Natural killer cell treated with Interleukin-12 subunit alpha and Interleukin-12 subunit beta and Interleukin-15 and Interleukin-18, amount 100 ng/mL, for 72 hours (primary cell): ENCODE measurements at regions not wholly inside any gene's neighbourhood (a gene's known extent, or its start where the extent isn't known, plus 50 kb on each side); places are given as distances from the start of the nearest gene placed in this dataset.
"Not testable (repeated sequence)": the region's sequence is repeated elsewhere in the genome, so short reads cannot be mapped to it uniquely, and the experiment has no call there.

Experiments used
- ATAC-seq, 2 donors: fragments of 150-1000 bp; cut with Tn5 transposase in 1 of 2; sonication (Bioruptor Pico), chemical (Tn5 transposase) in 1 of 2; 2 replicates each; pipeline ENCODE4 v1.10.0; 2021
- DNase-seq: peaks from one replicate; pipeline ENCODE4 v3.0.0; 2022; ENCODE audit warnings: low spot score
- H3K27ac Mint-ChIP-seq, 2 donors: 1 replicate in 1 of 2; 2 replicates in 1 of 2; pipeline ENCODE4 v1.8.0; 2022; ENCODE audit warnings: mixed read lengths in 2 of 2, mild to moderate bottlenecking in 1 of 2, moderate library complexity in 1 of 2
- H3K27me3 Mint-ChIP-seq, 2 donors: 1 replicate in 1 of 2; 2 replicates in 1 of 2; pipeline ENCODE4 v1.8.0; 2022; ENCODE audit warnings: mixed read lengths in 2 of 2
- H3K36me3 Mint-ChIP-seq: one replicate; pipeline ENCODE4 v1.8.0; 2022; ENCODE audit warnings: mixed read lengths
- H3K4me1 Mint-ChIP-seq, 2 donors: 1 replicate in 1 of 2; 2 replicates in 1 of 2; pipeline ENCODE4 v1.8.0; 2022; ENCODE audit warnings: low read depth in 2 of 2, mixed read lengths in 2 of 2, mild to moderate bottlenecking in 1 of 2
- H3K4me3 Mint-ChIP-seq: one replicate; pipeline ENCODE4 v1.8.0; 2022; ENCODE audit warnings: mixed read lengths
- H3K9me3 Mint-ChIP-seq: 2 replicates; pipeline ENCODE4 v1.8.0; 2022; ENCODE audit warnings: mixed read lengths

DNA sequence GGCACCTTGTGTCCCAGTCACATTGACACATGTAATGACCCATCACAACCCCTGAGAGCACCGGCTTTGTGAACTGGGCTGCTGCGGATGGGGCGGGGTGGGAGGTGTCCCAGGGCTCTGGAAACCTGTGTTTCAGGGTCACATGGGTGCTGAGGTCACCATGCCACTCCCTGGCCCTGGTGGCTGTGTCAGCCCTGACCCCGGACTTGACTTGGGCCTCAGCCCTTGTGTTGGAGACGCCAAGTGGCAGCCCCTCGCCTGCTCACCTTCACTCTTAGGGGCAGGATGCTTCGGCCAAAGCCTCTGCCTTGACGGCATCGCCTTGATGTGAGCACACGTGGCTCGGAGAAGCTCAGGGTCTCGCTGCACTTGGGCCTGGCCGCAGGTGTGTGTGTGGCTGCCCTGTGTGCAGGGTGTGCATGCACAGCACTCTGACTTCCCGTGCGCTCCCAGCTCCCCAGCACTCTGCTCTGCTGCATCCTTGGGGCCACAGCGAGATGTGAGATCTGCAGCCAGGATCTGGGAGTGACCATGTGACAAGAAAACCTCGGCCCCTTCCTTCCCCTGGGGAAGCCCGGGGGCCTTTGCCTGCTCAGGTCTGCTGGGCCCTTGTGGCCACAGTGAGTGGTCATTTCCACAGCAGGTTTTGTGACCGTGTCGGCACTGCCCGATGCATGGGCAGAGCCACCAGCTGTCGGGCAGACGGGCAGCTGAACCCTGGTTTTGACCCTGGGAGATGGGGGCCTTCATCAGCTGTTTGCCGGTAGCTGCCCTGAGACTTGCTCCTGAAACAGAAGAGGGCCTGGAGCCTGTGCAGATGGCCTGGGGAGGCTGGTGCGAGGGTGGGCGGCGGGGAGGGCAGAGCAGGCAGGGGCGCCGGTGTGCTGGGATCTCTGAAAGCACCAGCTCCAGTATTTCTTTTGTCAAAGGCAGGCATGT, 167.4 kb downstream of the KIF26A start:
- DNase-seq = no peak
- ATAC-seq = no peak
- Mint-ChIP-seq H3K9me3 (no peaks in the 10 kb centered on the region), H3K4me3 (no peak overlapping the region), H3K4me1 (no peaks in the 10 kb centered on the region), H3K27me3 (peaks cover 0 to 2% of the 10 kb centered on the region in 2 donors), H3K36me3 (peaks cover 6% of the 10 kb centered on the region), H3K27ac (no peak overlapping the region)

DNA sequence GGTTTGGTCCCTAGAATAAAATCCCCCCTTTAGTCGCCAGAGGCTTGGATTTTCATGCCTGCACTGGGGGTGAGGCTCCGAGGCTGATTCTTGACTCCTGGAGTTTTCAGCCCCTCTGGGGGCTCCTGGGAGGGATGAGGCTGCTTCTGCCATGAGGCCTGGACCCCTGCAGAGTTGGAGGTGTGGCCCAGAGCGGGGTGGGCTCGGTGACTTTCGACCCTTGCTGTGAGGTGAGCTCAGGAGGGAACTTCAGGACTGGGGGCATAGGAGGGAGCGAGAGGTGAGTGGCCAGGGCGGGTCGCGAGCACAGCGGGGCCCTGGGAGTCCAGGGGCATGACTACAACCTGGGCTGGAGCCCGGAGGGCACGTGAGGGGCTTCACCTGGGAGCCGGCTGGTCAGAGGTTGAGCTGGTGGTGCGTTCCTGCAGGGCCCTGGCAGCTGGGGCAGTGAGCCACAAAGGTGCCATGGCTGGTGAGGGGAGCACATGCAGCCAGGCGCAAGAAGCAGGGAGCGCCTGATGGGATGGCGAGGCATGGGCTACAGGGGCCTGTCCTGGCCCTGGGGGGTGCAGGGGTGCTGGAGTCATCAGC, 168.2 kb downstream of the KIF26A start:
- ATAC-seq (no peak), DNase-seq (peak; percentile 18)
- H3K9me3 Mint-ChIP-seq = no peaks in the 10 kb centered on the region

DNA sequence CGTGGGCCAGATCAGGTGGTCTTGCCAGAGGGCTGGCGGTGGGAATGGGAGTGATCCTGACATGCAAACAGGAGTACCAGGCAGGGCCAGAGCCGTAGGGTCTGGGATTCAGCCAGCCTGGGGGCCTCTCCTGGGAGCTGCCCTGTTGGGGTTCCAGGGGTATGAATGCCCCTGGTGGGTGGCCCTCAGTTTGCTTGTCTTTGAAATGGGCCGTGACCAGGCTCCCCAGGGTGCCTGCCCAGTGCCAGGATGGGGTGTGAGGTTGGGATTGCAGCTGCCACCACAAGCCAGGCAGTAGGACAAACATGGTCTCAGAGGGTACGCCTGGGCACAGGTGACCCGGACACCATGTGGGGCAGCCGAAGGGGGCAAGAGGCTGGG, 168.8 kb downstream of the KIF26A start:
- H3K4me1 Mint-ChIP-seq = no peaks in the 10 kb centered on the region
- no peak overlapping the region for H3K4me3 Mint-ChIP-seq
- H3K9me3 Mint-ChIP-seq = no peaks in the 10 kb centered on the region
- ATAC-seq (no peak), DNase-seq (no peak)
- peaks cover 0 to 2% of the 10 kb centered on the region in 2 donors for H3K27me3 Mint-ChIP-seq
- no peaks in the 10 kb centered on the region for H3K36me3 Mint-ChIP-seq
- no peak overlapping the region for H3K27ac Mint-ChIP-seq

More for the DNA sequence above, 168.2 kb downstream of the KIF26A start:
- H3K4me1 Mint-ChIP-seq = no peaks in the 10 kb centered on the region
- H3K36me3 Mint-ChIP-seq = peaks cover under 1% of the 10 kb centered on the region
- H3K27ac Mint-ChIP-seq = no peak overlapping the region
- H3K4me3 Mint-ChIP-seq = no peak overlapping the region
- H3K27me3 Mint-ChIP-seq = peaks cover 0 to 2% of the 10 kb centered on the region in 2 donors

DNA sequence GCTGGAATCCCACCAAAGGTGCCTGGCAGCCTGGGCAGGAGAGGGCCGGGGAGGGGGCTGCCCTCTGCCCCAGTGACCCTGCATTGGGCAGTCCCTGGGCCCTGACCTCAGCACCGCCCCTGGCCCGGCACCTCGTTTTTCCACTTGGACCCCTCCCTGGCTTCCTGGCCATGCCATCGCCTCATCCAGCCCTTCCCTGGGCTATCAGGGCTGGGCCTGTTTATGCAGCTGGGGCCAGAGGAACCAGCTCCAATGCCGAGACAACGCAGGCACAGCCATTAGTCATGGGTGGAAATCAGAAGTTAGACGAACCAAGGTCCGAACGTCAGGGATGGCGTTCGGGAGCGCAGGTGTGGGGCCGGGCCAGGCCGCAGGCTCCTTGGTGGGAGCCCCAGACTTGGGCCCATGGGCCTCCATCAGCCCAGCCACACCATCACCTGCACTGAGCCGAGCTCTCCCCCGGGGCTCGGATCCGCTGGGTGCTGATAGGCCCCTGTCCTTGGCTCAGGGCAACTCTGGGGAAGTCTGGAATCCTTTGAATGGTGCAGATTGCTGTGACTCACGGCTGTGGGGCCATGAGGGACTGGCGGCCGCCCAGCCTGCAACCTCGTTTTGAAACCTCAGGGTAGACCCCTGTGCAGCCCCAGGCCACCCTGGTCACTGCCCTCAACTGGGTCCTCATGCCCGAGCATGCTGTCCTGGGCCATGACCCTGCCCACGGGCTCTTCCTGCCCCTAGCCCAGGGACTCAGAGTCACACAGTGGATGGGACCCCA, 169.4 kb downstream of the KIF26A start:
- H3K9me3 Mint-ChIP-seq = no peaks in the 10 kb centered on the region
- H3K27me3 Mint-ChIP-seq = peaks cover 0 to 2% of the 10 kb centered on the region in 2 donors
- DNase-seq = peak; percentile 55
- no peak overlapping the region for H3K27ac Mint-ChIP-seq
- no peaks in the 10 kb centered on the region for H3K4me1 Mint-ChIP-seq
- ATAC-seq = no peak
- no peak overlapping the region for H3K4me3 Mint-ChIP-seq
- H3K36me3 Mint-ChIP-seq = no peaks in the 10 kb centered on the region

DNA sequence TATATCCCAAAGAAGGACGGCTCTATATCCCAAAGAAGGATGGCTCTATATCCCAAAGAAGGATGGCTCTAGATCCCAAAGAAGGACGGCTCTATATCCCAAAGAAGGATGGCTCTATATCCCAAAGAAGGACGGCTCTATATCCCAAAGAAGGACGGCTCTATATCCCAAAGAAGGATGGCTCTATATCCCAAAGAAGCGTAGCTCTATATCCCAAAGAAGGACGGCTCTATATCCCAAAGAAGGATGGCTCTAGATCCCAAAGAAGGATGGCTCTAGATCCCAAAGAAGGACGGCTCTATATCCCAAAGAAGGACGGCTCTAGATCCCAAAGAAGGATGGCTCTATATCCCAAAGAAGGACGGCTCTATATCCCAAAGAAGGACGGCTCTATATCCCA, 170.1 kb downstream of the KIF26A start:
- H3K9me3 Mint-ChIP-seq, ATAC-seq, H3K4me3 Mint-ChIP-seq, DNase-seq, H3K27me3 Mint-ChIP-seq, H3K4me1 Mint-ChIP-seq, H3K27ac Mint-ChIP-seq, H3K36me3 Mint-ChIP-seq: not testable (repeated sequence)

DNA sequence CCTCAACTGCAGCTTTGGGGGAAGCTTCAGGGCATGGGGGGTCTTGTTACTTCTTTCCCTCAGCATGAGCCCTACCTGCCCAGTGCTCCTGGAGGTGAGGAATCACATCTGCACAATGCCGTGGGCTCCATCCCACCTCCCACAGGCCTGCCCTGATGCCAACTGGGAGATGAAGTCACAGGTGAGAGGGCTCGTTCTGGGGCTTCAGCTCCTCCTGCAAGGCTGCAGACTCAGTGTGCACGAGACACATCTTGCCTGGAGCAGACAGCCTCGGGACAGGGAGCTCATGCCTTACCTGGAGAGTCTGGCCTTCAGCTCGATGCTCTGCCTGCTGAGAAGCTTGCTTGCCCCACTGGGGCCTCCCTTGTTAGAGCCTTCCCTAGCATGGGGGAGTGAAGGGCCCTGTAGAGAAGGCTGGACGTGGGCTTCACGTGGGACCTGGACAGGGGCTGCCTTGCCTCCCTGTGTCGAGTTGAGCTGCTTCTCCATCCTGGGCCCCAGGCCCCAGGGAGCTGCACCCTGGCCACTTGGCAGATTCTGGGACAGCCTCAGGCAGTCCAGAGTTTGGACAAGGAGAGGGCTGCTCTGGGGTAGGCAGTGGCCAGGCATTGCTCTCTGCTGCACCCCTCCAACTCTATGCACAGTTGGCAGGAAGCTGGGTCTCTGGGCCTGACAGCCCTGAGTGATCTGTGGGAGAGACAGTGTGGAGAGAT, 171.4 kb downstream of the KIF26A start:
- DNase-seq = peak; percentile 37
- H3K9me3 Mint-ChIP-seq = no peaks in the 10 kb centered on the region

DNA sequence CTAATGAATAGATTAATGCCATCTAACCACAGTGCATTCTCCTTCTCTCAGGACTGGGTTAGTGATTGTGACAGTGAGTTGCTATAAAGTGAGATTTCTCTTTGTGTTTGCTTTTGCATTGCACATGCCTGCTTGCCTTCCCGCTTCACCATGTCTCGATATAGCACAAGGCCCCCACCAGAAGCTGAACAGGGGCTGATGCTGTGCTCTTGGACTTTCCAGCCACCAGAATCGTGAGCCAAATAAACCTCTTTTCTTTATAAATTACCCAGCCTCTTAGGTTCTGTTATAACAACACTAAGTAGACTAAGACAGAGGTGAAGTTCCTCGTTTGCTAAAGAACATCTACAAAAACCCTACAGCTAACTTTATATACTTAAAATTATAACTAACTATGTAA, 173.0 kb downstream of the KIF26A start:
- no peak overlapping the region for H3K4me3 Mint-ChIP-seq
- H3K9me3 Mint-ChIP-seq = no peaks in the 10 kb centered on the region
- H3K36me3 Mint-ChIP-seq = no peaks in the 10 kb centered on the region
- H3K27me3 Mint-ChIP-seq = peaks cover 0 to 2% of the 10 kb centered on the region in 2 donors
- H3K27ac Mint-ChIP-seq = no peak overlapping the region
- DNase-seq (no peak), ATAC-seq (no peak)
- H3K4me1 Mint-ChIP-seq = no peaks in the 10 kb centered on the region

More for the DNA sequence above, 171.4 kb downstream of the KIF26A start:
- Mint-ChIP-seq H3K4me1 (no peaks in the 10 kb centered on the region), H3K4me3 (no peak overlapping the region), H3K27ac (no peak overlapping the region), H3K27me3 (peaks cover 0 to 2% of the 10 kb centered on the region in 2 donors), H3K36me3 (no peaks in the 10 kb centered on the region)
- ATAC-seq = peak in 1 of 2 donors; percentile 13

DNA sequence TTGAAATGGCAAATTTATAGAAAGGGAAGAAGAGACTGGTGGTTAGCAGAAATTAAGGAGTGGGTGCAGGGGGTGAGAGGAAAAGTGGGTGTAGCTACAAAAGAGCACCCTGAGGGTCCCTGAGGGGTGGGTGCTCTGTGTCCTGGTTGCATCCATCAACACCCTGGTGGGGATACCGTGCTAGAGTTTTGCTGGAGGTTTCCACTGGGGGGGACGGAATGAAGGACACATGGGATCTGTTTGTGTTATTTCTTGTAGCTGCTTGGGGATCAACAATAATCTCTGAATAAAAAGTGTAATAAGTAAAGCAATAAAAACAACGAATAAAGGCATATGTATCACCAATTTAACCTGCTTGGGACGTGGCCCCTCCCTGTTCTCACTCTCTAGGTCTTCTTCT, 175.3 kb downstream of the KIF26A start:
- H3K9me3 Mint-ChIP-seq = no peaks in the 10 kb centered on the region
- H3K4me1 Mint-ChIP-seq = no peaks in the 10 kb centered on the region
- no peak for ATAC-seq
- DNase-seq = no peak
- H3K4me3 Mint-ChIP-seq = no peak overlapping the region
- no peak overlapping the region for H3K27ac Mint-ChIP-seq
- peaks cover 0 to 2% of the 10 kb centered on the region in 2 donors for H3K27me3 Mint-ChIP-seq
- H3K36me3 Mint-ChIP-seq = no peaks in the 10 kb centered on the region

DNA sequence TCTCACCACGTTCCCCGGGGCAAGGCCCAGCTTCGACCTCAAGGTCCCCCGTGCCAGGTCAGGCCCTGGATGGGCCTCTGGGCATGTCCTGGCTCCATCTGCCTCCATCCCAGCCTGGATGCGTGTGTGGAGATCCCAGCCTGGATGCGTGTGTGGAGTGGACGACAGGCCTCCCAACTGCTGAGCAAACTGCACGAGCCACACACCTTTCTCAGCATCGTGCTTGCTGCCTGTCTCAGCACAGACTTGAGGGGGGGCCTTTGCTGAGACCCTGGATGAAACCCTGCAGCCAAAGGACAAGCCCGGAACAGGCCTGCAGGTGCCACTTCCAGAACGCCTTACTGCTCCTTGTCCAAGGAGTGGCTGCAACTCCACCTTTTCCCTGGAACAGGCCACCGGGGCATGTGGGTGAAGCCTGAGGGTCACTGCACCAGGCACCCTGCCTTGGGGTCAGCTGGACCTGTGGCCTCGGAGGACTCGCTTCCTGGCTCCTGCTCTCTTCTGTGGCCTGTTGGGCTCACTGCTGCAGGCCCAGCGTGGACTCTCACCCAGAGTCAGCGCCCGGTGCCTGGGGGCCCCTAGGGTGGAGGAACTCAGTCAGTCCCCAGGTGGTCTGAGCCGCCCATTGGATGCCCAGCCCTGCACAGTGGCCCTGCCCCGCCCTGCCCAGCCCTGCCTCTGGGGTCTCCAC, 176.0 kb downstream of the KIF26A start:
- DNase-seq (peak; percentile 44), ATAC-seq (no peak)
- Mint-ChIP-seq H3K27ac (no peak overlapping the region), H3K9me3 (no peaks in the 10 kb centered on the region), H3K4me1 (no peaks in the 10 kb centered on the region), H3K4me3 (no peak overlapping the region), H3K27me3 (peaks cover 0 to 2% of the 10 kb centered on the region in 2 donors), H3K36me3 (no peaks in the 10 kb centered on the region)

DNA sequence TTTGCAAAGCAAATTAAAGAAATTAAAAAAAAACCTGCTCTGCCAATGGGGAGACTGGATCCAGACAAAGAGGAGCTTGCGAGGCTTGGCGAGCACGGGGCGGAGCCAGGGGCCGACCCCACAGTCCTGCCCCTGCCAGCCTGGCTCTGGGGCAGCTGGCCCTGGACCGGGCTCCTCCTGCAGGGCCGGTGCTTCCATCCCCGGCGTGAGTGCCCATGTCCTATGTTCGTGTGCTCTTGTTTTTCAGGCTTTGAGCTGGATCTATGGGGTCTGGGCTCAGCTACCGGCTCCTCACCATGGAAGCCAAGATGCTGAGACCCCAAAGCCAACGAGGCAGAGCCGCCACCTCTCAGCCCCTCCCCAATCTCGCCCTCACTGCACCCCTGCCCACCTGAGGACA, 176.8 kb downstream of the KIF26A start:
- Mint-ChIP-seq H3K27ac (no peak overlapping the region), H3K4me3 (no peak overlapping the region), H3K9me3 (no peaks in the 10 kb centered on the region), H3K27me3 (peaks cover 0 to 2% of the 10 kb centered on the region in 2 donors), H3K4me1 (no peaks in the 10 kb centered on the region), H3K36me3 (no peaks in the 10 kb centered on the region)
- DNase-seq (no peak), ATAC-seq (no peak)

DNA sequence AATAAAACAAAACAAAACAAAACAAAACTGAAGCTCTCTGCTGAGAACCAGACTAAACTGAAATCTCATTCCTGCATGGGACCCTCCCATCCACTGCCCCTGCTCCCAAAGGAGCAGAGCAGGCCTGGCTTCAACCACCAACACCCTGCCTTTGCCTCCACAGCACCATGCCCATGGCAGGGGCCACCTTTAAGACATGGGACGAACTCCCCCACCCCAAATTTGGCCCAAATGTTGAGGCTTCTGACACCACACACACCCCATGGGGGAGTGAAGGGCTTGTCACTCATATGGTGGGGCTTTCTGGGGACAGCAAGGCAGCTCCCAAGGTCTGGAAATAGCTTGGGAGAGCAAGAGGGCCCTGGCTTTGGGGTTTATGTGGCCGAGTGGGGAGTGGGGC, 177.2 kb downstream of the KIF26A start:
- Mint-ChIP-seq H3K27ac (no peak overlapping the region), H3K9me3 (no peaks in the 10 kb centered on the region), H3K4me3 (no peak overlapping the region), H3K4me1 (no peaks in the 10 kb centered on the region), H3K36me3 (no peaks in the 10 kb centered on the region), H3K27me3 (no peaks in the 10 kb centered on the region)
- ATAC-seq (no peak), DNase-seq (no peak)

DNA sequence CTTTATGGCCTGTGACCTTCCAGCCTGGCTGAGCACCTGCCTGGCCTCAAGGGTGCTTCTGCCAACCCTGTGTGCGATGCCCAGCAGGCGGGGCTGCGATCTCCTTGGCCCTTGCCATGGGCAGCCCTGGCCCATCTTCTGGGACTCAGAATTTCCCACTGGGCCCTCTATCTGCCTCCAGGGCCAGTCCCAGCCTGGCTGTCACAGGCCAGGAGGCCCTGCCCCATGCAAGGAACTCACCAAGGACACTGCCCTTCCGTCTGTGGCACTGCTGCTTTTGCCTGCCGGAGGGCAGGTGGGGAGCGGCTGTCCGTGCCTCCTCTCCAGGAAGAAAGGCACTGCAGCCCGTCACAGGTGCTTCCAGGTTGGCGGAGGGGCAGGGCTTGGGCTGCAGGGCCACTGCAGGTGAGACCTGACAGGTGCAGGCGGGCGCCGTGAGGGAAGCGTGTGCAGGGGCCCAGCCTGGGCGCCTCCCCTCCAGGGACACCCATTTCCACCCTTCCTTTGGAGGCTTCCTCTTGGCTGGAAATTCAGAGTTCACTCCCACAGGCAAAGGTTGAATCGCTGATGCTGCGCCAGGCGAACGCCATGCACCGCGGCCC, 177.8 kb downstream of the KIF26A start:
- DNase-seq (no peak), ATAC-seq (no peak)
- H3K4me1 Mint-ChIP-seq = no peaks in the 10 kb centered on the region
- no peak overlapping the region for H3K4me3 Mint-ChIP-seq
- H3K9me3 Mint-ChIP-seq = no peaks in the 10 kb centered on the region
- H3K27ac Mint-ChIP-seq = no peak overlapping the region
- no peaks in the 10 kb centered on the region for H3K36me3 Mint-ChIP-seq
- H3K27me3 Mint-ChIP-seq = no peaks in the 10 kb centered on the region
